ENCODE measurements at regions not wholly inside any gene's neighbourhood (a gene's known extent, or its start where the extent isn't known, plus 50 kb on each side); places are given as distances from the start of the nearest gene placed in this dataset.
"Not testable (repeated sequence)": the region's sequence is repeated elsewhere in the genome, so short reads cannot be mapped to it uniquely, and the experiment has no call there.

DNA sequence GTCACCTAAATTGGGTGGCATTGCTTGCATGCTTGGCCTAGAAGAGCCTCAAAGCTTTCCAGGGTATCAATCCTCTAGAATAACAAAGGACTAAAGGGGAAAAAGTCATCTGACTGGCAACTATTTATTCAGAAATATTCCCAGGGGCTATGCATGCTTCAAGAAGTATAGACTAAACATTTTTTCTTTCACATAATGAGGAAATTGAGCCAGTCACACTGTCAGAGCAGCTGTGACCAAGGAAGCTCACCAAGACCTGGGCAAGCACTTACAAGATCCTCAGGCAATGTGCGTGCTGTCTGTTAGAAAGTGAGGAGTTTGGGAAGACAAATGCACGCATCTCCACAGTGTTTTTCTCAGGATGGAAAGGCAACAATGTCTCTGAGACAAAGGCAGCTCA is 747.2 kb downstream of the DIAPH3 start:
- DNase-seq (ENCODE audit: low read depth in 4 of 4, low spot score in 3 of 4): no peak

DNA sequence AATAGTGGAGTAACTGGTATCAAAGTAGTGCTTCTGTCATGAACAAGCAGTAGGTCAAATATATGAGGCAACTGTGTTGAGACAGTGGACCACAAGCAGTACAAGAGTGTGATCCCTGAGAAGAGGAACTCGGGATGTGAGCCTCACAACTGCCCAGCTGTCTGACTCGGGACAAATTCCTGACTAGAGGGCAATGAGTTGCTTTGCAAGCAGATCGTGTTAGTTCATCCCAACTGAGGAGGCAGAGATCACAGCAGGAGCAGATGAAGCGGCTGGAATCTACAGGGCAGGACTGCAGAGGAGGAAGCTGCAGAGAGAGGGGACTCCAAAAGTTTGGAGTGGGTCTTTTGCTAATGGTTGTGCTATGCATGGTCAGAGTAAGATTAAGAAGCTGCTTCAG is 741.1 kb downstream of the DIAPH3 start:
- no peak for DNase-seq (ENCODE audit: low read depth in 4 of 4, low spot score in 3 of 4)

DNA sequence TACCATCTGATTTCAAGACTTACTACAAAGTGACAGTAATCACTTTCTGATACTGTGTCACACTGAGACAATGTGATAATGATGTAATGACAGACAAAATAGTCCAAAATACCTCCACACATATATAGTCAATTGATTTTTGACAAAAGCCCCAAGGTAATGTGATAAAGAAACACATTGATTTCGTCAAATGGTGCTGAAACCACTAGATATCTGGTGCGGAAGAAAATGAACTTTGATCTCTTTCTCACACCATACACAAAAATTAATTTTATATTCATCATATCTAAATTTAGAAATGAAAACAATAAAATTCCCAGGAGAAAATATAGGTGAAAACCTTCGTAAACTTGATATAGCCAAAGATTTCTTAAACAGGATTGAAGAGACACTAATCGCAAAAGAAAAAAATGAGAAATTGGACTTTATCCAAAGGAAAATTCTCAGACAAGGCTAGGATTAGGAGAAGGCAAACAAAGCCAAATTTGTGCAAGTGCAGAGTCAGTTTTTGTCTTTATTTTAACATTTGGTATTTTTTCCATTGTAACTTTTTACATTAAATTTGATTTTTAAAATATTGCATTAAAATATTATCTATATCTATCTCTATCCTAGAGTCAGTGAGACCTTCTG is 739.9 kb downstream of the DIAPH3 start:
- DNase-seq (ENCODE audit: low read depth in 4 of 4, low spot score in 3 of 4): no peak

DNA sequence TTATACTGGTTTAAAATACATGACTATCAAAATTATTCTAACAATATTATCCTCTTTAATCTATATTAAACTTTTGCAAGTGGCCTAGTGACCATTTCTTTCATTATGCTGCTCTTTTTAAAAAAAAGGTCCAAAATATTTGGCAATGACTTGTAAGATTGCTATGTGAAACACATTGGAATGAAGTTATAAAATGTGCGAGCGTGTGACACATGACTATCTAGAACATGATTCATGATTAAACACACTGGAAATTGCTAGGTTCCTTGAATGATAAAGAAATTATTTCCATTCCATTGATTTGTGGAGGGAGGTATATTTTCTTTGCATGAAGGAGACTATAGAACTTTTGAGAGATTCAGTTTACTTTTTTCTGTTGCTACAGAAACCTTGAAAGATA is 739.1 kb downstream of the DIAPH3 start:
- DNase-seq (ENCODE audit: low read depth in 4 of 4, low spot score in 3 of 4): no peak

DNA sequence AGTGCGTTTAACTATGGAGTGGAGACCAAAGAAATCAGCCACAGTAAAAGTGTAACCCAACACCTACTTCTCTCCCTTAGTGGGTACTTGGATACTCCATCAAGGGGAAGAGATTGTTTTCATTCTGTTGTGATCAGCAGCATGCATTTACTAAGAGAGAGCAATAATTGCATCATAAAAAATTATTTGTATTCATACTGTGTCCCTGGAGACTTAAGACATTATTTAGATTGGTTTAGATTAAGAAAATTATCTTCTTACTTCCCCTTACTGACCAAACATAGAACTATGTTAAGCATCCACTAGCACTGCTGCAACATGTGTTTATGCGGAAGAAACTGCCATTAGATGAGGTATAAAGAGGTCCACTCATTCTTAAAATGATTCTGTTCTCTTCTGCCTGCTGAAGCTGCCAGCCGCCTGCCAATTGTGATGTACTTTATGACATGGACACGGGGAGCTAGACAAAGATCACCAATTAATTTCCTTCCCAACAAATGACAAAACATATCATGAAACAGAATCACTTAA is 738.5 kb downstream of the DIAPH3 start:
- no peak for DNase-seq (ENCODE audit: low read depth in 4 of 4, low spot score in 3 of 4)

DNA sequence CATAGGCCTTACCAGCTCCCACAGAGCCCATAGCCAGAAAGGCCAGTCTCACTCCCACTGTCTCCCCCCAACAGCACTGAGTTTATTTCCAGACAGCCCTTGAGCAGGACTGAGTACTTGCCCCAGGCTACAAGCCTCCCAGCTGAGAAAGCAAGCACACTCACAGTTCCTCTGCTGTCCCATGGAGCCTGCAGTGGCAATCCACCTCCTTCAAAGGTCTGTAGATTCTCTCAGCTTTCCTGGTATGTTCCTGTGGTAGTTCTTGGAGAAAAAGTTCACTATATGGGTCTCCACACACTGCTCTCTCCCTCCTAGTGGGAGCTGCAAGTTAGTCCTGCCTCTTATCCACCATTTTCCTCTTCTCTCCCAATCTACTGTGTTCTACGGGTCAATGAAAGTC is 728.7 kb downstream of the DIAPH3 start:
- DNase-seq (ENCODE audit: low read depth in 4 of 4, low spot score in 3 of 4): no peak

DNA sequence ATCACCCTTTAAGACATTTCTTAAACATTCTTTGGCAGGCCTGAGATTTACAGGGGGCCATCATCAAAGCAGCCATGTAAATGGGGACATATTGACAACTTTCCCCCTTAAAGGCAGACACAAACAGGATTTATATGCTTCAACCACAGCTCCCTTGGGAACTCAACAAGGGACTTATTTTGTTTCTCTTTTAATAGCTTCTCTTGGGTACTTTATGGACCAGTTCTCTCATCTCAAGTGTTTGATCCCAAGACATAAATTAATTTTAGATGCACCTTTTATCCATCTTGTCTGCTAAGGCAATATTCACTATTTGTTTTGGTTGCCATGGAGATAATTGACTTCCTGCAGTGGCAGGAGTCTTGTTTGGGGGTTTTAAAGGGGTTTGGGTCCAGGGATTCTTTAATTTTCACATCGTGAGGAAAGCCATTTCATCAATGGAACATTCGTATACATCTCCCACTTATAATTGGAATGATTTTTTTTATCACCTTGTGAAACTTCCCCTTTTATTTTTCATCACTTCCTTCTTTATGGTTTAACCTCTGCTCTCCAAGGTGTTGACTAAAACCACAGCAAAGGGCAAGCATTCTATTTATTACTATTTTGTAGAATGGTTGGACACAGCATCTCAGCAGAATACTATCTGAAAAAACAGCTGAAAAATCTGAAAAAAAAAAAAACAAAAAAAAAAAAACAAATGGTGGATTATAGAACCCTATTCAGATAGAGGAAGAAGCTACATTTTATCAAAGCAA is 726.0 kb downstream of the DIAPH3 start:
- no peak for DNase-seq (ENCODE audit: low read depth in 4 of 4, low spot score in 3 of 4)

DNA sequence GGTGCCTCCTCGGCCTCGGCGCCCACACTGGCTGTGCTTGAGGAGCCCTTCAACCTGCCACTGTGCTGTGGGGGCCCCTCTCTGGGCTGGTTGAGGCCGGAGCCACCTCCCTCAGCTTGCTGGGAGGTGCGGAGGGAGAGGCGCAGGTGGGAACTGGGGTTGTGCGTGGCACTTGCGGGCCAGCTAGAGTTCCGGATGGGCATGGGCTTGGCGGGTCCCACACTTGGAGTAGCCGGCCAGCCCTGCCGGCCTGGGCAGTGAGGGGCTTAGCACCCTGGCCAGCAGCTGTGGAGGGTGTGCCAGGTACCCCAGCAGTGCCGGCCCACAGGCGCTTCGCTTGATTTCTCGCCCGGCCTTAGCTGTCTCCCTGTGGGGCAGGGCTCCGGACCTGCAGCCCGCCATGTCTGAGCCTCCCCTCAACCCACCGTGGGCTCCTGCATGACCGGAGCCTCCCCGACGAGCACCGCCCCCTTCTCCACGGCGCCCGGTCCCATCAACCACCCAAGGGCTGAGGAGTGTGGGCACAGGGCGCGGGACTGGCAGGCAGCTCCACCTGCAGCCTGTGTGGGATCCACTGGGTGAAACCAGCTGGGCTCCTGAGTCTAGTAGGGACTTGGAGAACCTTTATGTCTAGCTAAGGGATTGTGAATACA is 723.8 kb downstream of the DIAPH3 start:
- no peak for DNase-seq (ENCODE audit: low read depth in 4 of 4, low spot score in 3 of 4)

DNA sequence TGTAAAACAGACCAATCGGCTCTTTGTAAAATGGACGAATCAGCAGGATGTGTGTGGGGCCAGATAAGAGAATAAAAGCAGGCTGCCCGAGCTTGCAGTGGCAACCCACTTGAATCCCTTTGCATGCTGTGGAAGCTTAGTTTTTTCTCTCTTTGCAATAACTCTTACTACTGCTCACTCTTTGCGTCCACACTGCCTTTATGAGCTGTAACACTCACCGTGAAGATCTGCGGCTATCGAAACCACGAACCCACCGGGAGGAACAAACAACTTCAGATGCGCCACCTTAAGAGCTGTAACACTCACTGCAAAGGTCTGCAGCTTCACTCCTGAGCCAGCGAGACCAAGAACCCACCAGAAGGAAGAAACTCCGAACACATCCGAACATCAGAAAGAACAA is 722.7 kb downstream of the DIAPH3 start:
- DNase-seq (ENCODE audit: low read depth in 4 of 4, low spot score in 3 of 4): not testable (repeated sequence)

DNA sequence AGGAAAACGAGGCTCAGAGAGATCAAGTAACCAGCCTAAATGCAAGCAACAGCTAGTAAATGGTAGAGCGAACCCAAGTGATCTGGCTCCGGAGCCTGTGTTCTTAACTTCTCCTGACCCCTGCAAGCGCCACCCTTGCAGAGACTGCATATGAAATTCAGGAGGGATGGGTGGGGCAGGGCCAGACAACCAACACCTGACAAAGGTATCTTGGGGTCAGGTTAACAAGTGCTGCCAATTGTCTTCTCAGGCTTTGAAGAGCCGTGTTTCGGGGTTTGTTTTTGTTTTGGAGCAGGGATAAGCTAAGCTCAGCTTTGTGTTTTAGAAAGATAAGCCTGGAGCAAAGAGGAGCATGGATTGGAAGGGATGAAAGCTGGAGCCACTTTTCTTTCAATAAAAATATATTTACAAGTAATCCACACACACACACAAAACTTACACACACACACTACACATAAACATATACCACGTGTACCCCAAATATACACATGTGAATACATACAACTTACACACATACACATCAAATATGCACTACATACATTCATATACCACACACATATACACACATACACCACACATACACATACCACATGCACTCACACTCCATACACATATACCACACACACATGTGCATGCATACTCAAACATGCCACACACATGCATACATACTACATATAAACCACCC is 722.0 kb downstream of the DIAPH3 start:
- no peak for DNase-seq (ENCODE audit: low read depth in 4 of 4, low spot score in 3 of 4)

DNA sequence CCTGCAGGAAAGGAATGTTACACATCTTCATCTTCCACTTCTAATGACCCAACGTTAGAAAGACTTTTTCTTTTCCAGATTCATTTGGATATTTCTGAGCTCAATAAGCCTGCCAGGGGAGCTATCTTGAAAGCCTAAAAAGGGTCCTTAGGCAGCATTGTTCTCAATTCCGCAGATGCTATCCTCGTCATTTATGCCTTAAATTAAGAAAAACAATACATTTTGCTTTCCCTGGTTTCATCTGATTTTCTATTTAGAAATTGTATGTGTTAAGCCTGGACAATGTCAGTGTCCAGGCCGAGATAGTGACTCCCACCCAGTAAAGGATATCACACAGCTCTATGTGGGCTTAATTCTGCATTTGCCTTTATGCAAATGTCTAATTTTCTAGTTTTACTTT is 721.3 kb downstream of the DIAPH3 start:
- DNase-seq (ENCODE audit: low read depth in 4 of 4, low spot score in 3 of 4): no peak

DNA sequence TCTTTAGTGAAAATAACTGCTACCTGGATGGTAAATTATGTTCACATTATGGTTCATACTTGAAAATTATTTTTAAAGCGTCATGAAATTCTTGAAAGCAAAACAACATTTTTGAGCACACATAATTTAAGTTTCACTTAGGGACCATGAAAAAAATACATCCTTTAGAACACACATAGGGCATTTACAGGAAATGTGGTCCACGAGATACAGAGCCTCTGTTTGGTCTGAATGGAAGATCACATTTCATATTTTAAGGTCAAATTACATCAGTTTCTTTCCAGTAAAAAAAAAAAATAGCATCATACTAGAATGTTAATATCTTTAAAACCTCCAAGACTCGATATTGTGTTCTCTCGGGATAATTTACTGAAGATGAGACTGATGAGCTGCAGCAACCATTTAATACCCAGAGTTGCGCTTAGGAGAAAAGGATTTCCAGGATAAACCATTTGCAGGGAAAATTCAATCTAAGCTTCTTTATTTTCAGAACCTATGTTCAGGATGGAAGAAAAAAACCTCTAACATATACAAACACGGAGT is 720.7 kb downstream of the DIAPH3 start:
- no peak for DNase-seq (ENCODE audit: low read depth in 4 of 4, low spot score in 3 of 4)

DNA sequence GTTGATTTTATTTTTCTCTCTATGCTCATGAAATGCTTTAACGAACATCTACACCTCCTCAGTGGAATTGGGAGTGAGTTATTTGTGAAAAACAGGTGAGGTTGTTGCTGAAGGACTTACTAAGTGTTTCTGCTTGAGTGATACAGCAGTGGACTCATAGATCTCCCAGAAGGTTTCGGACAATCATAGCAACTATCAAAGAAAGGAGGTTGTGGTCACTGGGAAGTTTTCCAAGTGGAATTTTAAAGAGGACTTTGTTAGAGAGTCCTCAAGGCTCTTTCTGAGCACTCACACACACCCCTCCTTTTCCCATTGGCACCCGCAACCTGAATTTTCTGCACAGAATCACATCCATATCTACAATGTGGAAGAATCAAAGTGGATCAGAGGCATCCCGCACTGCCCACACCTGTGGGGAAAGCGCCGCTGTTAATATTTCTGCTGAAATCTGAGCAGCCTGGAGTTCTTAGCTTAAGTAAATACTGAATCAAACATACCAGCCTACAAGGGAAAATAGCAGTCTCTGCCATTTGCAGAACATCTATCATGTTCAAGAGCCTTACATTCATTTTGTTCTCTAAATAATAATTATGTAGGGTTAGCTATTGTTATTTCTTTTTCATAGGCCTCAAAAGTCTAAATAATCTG is 719.4 kb downstream of the DIAPH3 start:
- no peak for DNase-seq (ENCODE audit: low read depth in 4 of 4, low spot score in 3 of 4)

DNA sequence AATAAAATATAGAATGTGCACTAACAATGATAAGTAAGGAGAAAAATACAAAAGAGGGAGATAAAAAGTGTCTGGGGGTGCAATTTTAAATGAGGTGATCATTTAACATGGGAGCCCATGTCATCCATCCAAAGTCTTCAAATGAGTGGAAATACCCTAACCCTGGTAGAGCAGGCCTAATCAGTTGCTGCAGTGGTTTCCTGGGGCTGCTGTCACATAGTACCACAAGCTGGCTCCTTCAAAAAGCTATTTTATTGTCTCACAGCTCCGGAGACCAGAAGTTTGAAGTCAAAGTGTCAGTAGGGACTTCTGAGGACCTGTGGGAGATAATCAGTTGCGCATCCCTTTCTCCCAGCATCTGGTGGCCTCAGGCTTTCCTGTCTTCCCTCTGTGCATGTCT is 717.9 kb downstream of the DIAPH3 start:
- DNase-seq (ENCODE audit: low read depth in 4 of 4, low spot score in 3 of 4): no peak

DNA sequence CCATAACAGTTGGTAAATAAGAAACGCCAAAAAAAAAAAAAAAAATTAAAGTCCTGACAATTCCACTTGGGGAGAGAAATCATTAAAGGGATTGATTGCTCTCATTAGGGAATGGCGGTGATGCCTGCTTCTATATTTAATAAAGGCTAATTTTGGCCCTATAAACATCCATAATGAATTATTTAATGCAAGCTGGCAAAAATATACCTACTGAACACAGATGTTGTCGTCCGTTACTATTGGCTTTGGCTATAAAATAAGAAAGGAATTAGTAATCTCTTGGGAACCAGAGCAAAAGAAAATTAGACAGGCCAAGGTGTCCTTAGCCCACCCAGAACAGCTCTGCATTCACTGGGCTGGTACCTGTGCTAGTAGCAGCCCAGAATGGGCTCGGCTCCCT is 717.3 kb downstream of the DIAPH3 start:
- DNase-seq (ENCODE audit: low read depth in 4 of 4, low spot score in 3 of 4): no peak

DNA sequence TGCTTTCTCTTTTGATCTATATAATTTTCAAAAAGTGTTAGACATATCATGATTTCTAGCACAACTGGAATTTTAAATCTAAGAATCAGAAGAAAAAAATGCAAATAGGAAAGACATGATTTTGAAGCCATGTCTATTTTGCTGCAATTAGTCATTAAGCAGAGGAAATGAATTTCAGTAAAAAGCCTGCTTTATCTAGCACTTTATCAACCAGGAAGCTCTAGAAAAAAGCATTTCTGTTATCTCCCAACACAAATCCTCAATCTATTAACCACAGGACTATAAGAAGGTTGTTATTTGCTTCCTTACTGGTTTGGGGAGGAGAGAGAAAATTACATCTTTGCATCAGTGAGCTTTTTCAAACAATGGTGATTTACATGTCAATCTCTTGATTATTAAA is 716.7 kb downstream of the DIAPH3 start:
- DNase-seq (ENCODE audit: low read depth in 4 of 4, low spot score in 3 of 4): no peak

DNA sequence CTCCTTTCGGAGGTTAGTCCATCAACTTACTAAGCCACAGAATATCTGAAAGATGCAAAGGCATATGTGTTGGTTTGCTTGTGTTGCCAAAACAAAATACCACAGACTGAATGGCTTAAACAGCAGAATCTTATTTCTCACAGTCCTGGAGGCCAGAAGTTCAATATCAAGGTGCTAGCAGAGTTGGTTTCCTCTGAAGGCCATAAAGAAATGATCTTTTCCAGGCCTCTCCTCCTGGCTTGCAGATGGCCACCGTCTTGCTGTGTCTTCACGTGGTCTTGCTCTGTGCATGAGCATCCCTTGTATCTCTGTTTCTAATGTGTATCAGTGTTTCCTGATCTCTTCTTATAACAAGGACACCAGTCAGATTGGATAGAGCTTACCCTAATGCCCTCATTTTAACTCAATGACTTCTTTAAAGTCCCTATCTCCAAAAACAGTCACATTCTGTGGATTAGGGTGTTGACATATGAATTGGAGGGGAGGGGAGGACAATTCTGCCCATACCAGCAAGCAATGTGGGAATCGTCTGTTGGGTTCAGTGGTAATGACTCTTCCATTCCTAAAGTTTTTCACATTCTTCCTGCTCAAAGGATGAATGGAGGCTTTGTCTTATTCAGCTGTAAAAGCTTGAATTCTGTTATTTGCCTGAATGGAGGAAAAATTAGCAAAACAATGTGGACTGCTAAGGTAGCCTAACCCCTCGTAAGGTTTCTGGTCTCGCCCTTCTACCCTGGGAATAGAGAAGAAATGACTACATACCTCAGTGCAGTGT is 715.7 kb downstream of the DIAPH3 start:
- DNase-seq (ENCODE audit: low read depth in 4 of 4, low spot score in 3 of 4): no peak

DNA sequence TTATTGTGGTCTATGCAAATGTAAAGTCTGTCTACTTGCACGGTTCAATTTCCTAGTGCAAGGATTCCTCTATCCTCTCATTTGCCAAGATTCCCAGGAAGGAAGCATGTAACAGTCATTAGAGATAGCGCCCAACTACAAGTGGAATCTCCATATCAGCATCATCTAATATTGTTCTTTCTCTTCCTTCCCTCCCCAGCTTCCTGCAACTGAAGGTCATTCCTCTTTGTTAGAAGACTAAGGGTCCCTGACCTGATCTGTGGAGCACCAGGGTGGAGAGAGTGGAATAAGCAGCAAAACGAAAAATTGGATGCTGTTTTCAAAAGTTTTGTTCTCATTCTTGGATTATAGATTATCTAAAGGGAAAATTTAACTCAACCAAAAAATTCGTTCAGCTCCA is 714.0 kb downstream of the DIAPH3 start:
- no peak for DNase-seq (ENCODE audit: low read depth in 4 of 4, low spot score in 3 of 4)

DNA sequence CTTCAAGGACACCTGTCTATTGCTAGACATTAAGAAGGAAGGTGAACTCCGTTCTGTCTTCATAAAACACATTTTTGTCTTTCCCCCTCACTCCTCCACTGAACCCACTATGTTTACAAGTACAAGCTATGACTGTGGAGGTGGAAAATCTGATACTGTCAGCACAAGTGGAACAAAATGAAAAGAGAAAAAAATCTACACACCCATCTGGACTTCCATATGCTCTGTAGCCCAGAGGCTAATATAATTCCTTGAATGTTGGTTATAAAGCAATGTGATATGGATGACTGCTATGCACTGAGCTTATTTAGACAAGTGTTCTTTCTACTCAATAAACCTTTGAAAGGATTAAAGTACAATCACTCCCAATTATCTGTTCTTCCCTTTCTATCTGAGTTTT is 713.5 kb downstream of the DIAPH3 start:
- DNase-seq (ENCODE audit: low read depth in 4 of 4, low spot score in 3 of 4): no peak

DNA sequence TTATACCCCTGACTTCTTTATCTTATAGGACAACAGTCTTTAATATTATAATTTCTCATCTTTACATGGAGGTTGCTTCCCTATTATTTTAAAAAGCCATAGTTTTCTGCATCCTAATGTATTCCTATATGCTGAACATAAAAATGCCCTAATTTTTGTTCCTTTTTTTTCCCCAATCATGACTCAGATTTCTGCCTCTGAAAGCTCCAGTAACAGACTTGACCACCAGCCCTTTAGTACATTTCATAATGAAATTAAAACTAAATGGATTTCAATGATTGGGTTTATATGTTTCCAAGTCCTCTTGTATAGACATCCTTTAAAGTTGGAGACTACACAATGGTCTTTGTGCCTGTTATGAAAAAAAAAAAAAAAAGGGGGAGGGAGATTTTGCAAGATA is 712.5 kb downstream of the DIAPH3 start:
- no peak for DNase-seq (ENCODE audit: low read depth in 4 of 4, low spot score in 3 of 4)

All from right renal pelvis (tissue), 4 donors.